K562 (cell line): ENCODE measurements at regions not wholly inside any gene's neighbourhood (a gene's known extent, or its start where the extent isn't known, plus 50 kb on each side); places are given as distances from the start of the nearest gene placed in this dataset.

ENCODE experiments used
- ATAC-seq: fragments of 200-7000 bp; cut with Tn5 transposase; 3 replicates; pipeline ENCODE4 v1.9.1; 2020; ENCODE audit warnings: moderate library complexity
- BruUV-seq: library from RNA; stranded (reverse); fragments of 400-500 nt; replicated peaks from 2 replicates; lab custom pipeline; 2021; lab: Mats Ljungman, UMichigan
- CTCF ChIA-PET: fragments of 300-600 bp; formaldehyde crosslinking; extraction: SDS; loops from one replicate; lab custom pipeline; 2021; ENCODE audit warnings: low intra/inter-chr PET ratio; lab: Yijun Ruan, JAX
- POLR2A ChIA-PET: fragments of 300-600, 350-650 bp; sonication (Branson Sonifier 250); formaldehyde crosslinking; extraction: SDS; loops from one replicate; lab custom pipeline; 2021; ENCODE audit warnings: antibody characterized with exemption, inconsistent platforms; lab: Yijun Ruan, JAX
- DNase-seq, 4 experiments: peaks; one replicate each; pipeline versions ENCODE4 v3.0.0 to v3.0.0-alpha.2; 2011 to 2018; ENCODE audit warnings: low spot score in 3 of 4, mixed read lengths in 3 of 4; ENCODE audit errors: extremely low read depth in 1 of 4
- FAIRE-seq: peaks from 2 replicates; lab custom pipeline; 2011; peaks lifted over from hg19 to GRCh38; lab: Jason Lieb, UNC
- H2AFZ ChIP-seq: 2 replicates; pipeline ENCODE4 v1.6.0; 2011; ENCODE audit warnings: low read depth, low read length, control low read depth, inconsistent platforms
- H3K27ac ChIP-seq: fragments of 200-600 bp; 3 replicates; pipeline ENCODE4 v1.8.0; 2011; ENCODE audit warnings: low read depth, mild to moderate bottlenecking, control low read depth, inconsistent platforms, low read length, moderate library complexity, mixed read lengths; ENCODE audit errors: extremely low read depth
- H3K27me3 ChIP-seq, 2 experiments: fragments of 300-600 bp in 1 of 2; 2 replicates in 1 of 2; 3 replicates in 1 of 2; pipeline versions ENCODE4 v1.6.0 to v1.8.0; 2011; ENCODE audit warnings: inconsistent platforms in 2 of 2, low read length in 2 of 2, mild to moderate bottlenecking in 1 of 2, mixed read lengths in 1 of 2, moderate library complexity in 1 of 2; ENCODE audit not compliant: control insufficient read depth in 2 of 2, insufficient read depth in 2 of 2
- H3K36me3 ChIP-seq: fragments of 300-600 bp; 3 replicates; pipeline ENCODE4 v1.8.0; 2011; ENCODE audit warnings: mild to moderate bottlenecking, low read length, inconsistent platforms; ENCODE audit not compliant: control insufficient read depth, insufficient read depth
- H3K4me1 ChIP-seq, 2 experiments: fragments of 200-600 bp in 1 of 2; replicated peaks in 1 of 2; 2 replicates in 1 of 2; 3 replicates in 1 of 2; pipeline versions ENCODE4 v1.5.1 to v1.8.0; 2011; ENCODE audit warnings: inconsistent platforms in 2 of 2, low read length in 2 of 2, mild to moderate bottlenecking in 1 of 2, mixed read lengths in 1 of 2, moderate library complexity in 1 of 2; ENCODE audit not compliant: control insufficient read depth in 2 of 2, insufficient read depth in 2 of 2
- H3K4me2 ChIP-seq: 2 replicates; pipeline ENCODE4 v1.6.1; 2011; ENCODE audit warnings: low read length, control low read depth, inconsistent platforms, mixed read lengths; ENCODE audit not compliant: insufficient read depth
- H3K4me3 ChIP-seq: fragments of 200-600 bp; sonication (generic), shearing (Covaris generic); 2 replicates; pipeline ENCODE4 v1.5.1; 2016; ENCODE audit warnings: control low read depth, inconsistent platforms
- H3K79me2 ChIP-seq: fragments of 200-600 bp; 3 replicates; pipeline ENCODE4 v1.8.0; 2011; ENCODE audit warnings: low read length, inconsistent platforms; ENCODE audit not compliant: control insufficient read depth, insufficient read depth
- H3K9ac ChIP-seq, 2 experiments: 2 replicates each; pipeline versions ENCODE4 v1.6.0 to v1.6.1; 2011; ENCODE audit warnings: low read depth in 2 of 2, low read length in 2 of 2, control low read depth in 1 of 2, inconsistent platforms in 1 of 2, mild to moderate bottlenecking in 1 of 2, mixed read lengths in 1 of 2; ENCODE audit not compliant: insufficient read depth in 1 of 2
- H3K9me1 ChIP-seq: one replicate; pipeline ENCODE4 v1.6.0; 2011; ENCODE audit warnings: inconsistent platforms, mild to moderate bottlenecking, low read length, moderate library complexity; ENCODE audit not compliant: control insufficient read depth, insufficient read depth
- H3K9me3 ChIP-seq: replicated peaks from 2 replicates; pipeline ENCODE4 v1.5.1; 2011; ENCODE audit warnings: low read depth, low read length, inconsistent platforms; ENCODE audit not compliant: control insufficient read depth, insufficient read depth
- H4K20me1 ChIP-seq: replicated peaks from 2 replicates; pipeline ENCODE4 v1.6.1; 2011; ENCODE audit warnings: low read length, inconsistent platforms, mixed read lengths; ENCODE audit not compliant: control insufficient read depth, insufficient read depth
- ASH1L ChIP-seq: fragments of 450-650 bp; IDR thresholded peaks from 2 replicates; pipeline ENCODE4 v1.6.1; 2018; ENCODE audit warnings: borderline replicate concordance, mild to moderate bottlenecking, low read depth; ENCODE audit not compliant: partially characterized antibody
- GATAD2A ChIP-seq: fragments of 450-650 bp; IDR thresholded peaks from 2 replicates; pipeline ENCODE4 v1.6.1; 2017
- SMAD2 ChIP-seq: fragments of 150-350 bp; IDR thresholded peaks from 2 replicates; pipeline ENCODE4 v1.6.1; 2014; ENCODE audit warnings: low read depth, mild to moderate bottlenecking, low read length
- WGBS: fragments of 100-300 bp; shearing (Covaris generic); methylation state at CpG from one replicate; pipeline ENCODE4 v1.1.6; 2016; ENCODE audit warnings: low coverage, mixed read lengths; ENCODE audit not compliant: insufficient coverage; ENCODE audit errors: missing lambda C conversion rate; 5-methylcytosine and 5-hydroxymethylcytosine counted together
- in situ Hi-C: fragments of 300-500 bp; cut with MboI; formaldehyde crosslinking; loops from 4 replicates; pipeline ENCODE4 v1.15.0; 2018; ENCODE audit warnings: inconsistent platforms, mixed read lengths
- intact Hi-C: fragments of 100-400 bp; cut with micrococcal nuclease; formaldehyde crosslinking; loops from 2 replicates; pipeline ENCODE4 v1.14.2; 2022
- TF ChIP-seq, protein P1 (sequence below): fragments of 250-450 bp; sonication (Bioruptor Pico); IDR thresholded peaks from 2 replicates; pipeline ENCODE4 v1.4.0; 2020; ENCODE audit warnings: borderline replicate concordance
- TF ChIP-seq, protein P2 (sequence below): fragments of 450-650 bp; formaldehyde crosslinking; IDR thresholded peaks from 2 replicates; pipeline ENCODE4 v1.4.0; 2022; ENCODE audit warnings: mild to moderate bottlenecking, moderate library complexity
- TF ChIP-seq, protein P3 (sequence below), 2 experiments: fragments of 450-650 bp; conservative IDR thresholded peaks; 2 replicates each; pipeline ENCODE4 v1.6.1; 2017; ENCODE audit warnings: mild to moderate bottlenecking in 2 of 2, moderate library complexity in 2 of 2

DNA sequence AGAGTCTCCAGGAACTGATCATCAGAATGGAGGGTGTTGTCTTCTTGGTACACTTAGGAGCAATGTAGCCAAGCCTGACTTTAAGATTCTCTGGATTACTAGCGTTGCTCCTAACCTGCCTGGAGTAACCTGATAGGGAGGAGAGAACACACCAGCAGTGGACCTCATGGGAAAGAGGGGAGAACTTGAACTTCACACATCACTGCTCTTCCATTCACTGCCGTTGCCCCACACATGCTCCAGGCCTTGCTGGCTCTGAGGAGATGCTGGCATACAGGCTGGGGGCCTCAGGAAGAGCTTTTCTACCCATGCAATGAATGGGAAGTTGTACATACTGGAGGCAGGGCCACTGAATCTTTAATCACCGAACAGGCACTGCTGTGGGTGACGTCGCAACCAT, 60.3 kb upstream of the ADAMTS16 start:
- no peaks in the 10 kb centered on the region; a peak in 1 of 5 replicates for H3K4me1 ChIP-seq
- no peak overlapping the region for H3K9ac ChIP-seq
- no peak for FAIRE-seq
- intact Hi-C loops = no loop called here
- DNase-seq = no peak
- no peaks in the 10 kb centered on the region for H3K9me1 ChIP-seq
- WGBS = 0% methylated on average over 5 of the region's 5 CpGs
- H4K20me1 ChIP-seq = 0 out of 2 replicates have a peak, but pooled peaks cover 4% of the 10 kb centered on the region
- H3K27me3 ChIP-seq = peaks cover 0 to 11% of the 10 kb centered on the region in 2 experiments; a peak in 2 of 5 replicates
- H3K27ac ChIP-seq = no peak overlapping the region
- BruUV-seq = no TSS peak
- no peak for TF ChIP-seq GATAD2A
- TF ChIP-seq, protein P1, sequence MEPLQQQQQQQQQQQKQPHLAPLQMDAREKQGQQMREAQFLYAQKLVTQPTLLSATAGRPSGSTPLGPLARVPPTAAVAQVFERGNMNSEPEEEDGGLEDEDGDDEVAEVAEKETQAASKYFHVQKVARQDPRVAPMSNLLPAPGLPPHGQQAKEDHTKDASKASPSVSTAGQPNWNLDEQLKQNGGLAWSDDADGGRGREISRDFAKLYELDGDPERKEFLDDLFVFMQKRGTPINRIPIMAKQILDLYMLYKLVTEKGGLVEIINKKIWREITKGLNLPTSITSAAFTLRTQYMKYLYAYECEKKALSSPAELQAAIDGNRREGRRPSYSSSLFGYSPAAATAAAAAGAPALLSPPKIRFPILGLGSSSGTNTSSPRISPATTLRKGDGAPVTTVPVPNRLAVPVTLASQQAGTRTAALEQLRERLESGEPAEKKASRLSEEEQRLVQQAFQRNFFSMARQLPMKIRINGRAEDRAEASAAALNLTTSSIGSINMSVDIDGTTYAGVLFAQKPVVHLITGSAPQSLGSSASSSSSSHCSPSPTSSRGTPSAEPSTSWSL (CRISPR knock-in tag) = no peak
- TF ChIP-seq, all 486 proteins: peak for 0
- in situ Hi-C loops = no loop called here
- Histone ChIP-seq H3K4me2 (no peak overlapping the region), H3K4me3 (no peak overlapping the region), H3K79me2 (no peaks in the 10 kb centered on the region), H3K36me3 (no peaks in the 10 kb centered on the region), H3K9me3 (no peaks in the 10 kb centered on the region), H2AFZ (no peak overlapping the region)
- ChIA-PET CTCF (no interaction called here), POLR2A (no interaction called here)
- no peak for ATAC-seq

DNA sequence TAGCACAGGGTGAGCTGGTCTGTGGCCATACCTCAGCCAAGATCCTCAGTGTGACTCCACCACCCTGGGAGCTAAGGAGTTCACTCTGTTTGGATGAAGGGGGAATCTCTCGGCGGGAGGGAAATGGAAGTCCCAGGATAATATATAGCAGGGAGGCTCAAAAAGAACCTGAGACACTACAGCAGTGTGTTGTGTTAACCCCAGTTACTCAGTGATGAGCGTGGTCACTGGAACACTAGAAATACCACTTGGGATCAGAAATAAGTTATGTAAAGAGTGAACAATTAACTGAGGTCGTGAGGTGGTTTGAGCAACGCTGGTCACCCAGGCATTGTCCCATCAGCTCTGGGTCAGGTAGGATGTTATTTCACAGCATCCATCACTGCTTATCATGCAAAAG, 59.3 kb upstream of the ADAMTS16 start:
- Histone ChIP-seq H3K27ac (no peak overlapping the region), H2AFZ (no peak overlapping the region), H3K9me1 (no peaks in the 10 kb centered on the region), H3K9me3 (no peaks in the 10 kb centered on the region), H3K4me1 (no peaks in the 10 kb centered on the region; a peak in 1 of 5 replicates), H3K4me3 (no peak overlapping the region), H3K9ac (no peak overlapping the region), H3K4me2 (no peak overlapping the region), H3K79me2 (no peaks in the 10 kb centered on the region), H3K27me3 (peaks cover 0 to 11% of the 10 kb centered on the region in 2 experiments; a peak in 2 of 5 replicates), H3K36me3 (no peaks in the 10 kb centered on the region), H4K20me1 (0 out of 2 replicates have a peak, but pooled peaks cover 4% of the 10 kb centered on the region)
- WGBS = 0% methylated on average over 5 of the region's 5 CpGs
- no TSS peak for BruUV-seq
- in situ Hi-C loops = no loop called here
- FAIRE-seq (no peak), DNase-seq (no peak), ATAC-seq (no peak)
- intact Hi-C loops = no loop called here
- CTCF ChIA-PET = no interaction called here
- POLR2A ChIA-PET = interaction anchor here (0.6 kb wide), 1 partner anchor 78 kb away, joined by 3 read pairs; no protein-coding TSS in a partner anchor
- TF ChIP-seq ASH1L (no peak), SMAD2 (no peak)
- TF ChIP-seq, protein P2, sequence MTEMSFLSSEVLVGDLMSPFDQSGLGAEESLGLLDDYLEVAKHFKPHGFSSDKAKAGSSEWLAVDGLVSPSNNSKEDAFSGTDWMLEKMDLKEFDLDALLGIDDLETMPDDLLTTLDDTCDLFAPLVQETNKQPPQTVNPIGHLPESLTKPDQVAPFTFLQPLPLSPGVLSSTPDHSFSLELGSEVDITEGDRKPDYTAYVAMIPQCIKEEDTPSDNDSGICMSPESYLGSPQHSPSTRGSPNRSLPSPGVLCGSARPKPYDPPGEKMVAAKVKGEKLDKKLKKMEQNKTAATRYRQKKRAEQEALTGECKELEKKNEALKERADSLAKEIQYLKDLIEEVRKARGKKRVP (CRISPR knock-in tag) = no peak
- TF ChIP-seq, protein P3, sequence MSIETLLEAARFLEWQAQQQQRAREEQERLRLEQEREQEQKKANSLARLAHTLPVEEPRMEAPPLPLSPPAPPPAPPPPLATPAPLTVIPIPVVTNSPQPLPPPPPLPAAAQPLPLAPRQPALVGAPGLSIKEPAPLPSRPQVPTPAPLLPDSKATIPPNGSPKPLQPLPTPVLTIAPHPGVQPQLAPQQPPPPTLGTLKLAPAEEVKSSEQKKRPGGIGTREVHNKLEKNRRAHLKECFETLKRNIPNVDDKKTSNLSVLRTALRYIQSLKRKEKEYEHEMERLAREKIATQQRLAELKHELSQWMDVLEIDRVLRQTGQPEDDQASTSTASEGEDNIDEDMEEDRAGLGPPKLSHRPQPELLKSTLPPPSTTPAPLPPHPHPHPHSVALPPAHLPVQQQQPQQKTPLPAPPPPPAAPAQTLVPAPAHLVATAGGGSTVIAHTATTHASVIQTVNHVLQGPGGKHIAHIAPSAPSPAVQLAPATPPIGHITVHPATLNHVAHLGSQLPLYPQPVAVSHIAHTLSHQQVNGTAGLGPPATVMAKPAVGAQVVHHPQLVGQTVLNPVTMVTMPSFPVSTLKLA (conservative IDR thresholded peaks at IDR 0.05) = no peak
